Activated CD4-positive, alpha-beta T cell treated with anti-CD3 and anti-CD28 coated beads, Interleukin-2, Interleukin-6, amounts not matched to agents 100 ng/mL and 50 ng/mL, durations not matched to agents 16 hours and 8 hours (primary cell): ENCODE measurements at regions not wholly inside any gene's neighbourhood (a gene's known extent, or its start where the extent isn't known, plus 50 kb on each side); places are given as distances from the start of the nearest gene placed in this dataset.

ENCODE experiments used
- DNase-seq: peaks from one replicate; pipeline ENCODE4 v3.0.0-alpha.2; 2020

DNA sequence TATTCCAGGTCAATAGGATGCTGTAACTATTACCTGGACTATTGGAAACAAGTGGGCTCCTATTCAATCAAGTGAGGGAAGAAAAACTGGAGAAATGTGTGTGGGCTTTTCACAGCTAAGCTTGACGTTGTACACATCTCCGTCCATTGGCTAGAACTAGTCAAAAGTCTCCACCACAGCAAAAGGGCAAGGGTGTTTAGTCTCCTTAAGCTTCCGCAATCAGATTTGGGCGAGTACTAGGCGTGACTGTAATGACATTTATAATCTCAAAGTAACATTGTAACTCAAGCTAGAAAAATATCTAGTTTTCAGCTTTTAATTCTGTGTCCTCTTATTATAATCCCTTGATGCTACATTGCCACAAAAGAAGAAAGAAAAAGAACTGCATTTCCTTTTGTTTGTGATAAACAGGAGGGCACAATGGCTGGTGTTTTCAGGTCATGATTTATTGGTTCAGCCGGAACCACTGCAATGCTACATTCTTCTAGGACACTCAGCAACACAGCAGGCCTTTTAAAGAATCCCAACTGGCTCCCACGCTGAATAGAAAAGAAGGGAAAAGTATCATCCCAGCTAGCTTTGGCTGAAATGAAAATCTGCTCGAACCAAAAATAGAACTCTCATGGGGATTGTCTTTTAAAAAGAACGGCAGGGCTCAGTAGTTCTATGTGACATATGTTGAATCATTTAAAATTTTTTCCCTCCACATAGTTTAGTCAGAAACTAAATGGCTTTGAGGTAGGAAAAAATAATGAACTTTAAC, 387.7 kb downstream of the BTBD3 start:
- DNase-seq, result no peak

DNA sequence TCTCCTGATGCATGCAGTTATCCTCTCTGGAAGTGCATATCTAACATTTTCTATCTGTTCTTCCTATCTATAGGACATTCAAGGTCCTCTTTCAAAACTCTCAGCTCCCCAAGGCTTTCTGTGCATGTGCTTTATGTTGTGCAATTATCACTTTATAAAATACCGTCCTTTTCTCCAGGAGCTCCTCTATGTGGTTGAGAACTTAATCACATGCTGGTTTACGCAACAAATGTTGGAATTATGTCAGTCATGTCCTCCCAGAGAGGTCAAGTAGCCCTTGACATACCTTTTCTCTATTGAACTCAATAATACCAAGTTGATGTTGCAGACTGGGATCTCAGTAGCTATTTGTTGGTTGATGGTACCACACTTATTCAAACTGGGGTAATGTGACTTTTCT, 388.4 kb downstream of the BTBD3 start:
- no peak for DNase-seq

DNA sequence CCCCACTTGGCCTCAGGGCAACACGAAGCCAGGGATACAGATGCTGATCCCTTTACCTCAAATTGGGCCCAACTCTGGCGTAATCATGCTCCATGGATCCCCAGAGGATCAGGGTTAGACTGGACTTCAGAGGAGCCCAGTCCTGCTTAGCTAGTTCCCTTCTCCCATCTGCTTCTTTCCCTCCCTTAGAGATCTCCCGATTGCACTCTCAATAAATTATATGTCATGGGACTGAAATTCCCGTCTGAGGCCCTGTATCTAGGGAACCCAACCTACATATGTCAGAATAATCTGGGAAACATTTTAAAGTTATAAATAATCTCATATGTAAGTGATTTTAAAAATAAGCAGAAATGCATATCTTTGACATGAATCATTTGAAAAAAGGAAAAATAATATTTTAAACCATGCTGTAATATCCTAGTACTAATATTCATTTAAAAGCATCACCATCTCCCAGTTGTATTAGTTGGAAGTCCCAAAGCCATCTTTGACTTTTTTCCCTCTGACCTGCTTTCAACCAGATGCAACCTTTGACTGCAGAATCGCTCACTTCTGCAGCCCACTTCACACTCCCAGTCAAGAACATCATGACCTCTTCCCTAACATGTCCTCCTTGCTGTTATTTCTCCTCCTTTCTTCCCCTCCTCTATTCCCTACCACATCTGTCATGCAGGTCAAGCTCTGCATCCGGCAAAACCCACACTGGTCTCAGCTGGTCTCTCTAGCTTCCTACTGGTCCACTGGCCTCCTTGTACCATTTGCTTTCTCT, 393.6 kb downstream of the BTBD3 start:
- DNase-seq, result no peak

DNA sequence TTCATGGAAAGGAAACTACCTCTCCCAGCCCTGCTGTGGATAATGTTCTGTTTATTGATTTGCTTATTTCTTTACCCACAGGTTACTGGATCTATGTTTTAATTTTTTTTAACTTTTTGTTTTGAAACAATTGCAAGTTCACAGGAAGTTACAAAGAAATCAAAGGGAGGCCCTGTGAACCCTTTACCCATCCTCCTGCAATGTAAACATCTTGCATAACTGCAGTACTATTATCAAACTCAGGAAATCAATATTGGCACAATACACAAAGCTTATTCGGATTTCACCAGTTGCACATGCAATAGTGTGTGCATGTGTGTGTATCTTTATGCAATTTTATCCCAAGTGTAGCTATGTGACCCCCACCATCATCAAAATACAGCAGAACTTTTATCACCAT, 398.0 kb downstream of the BTBD3 start:
- DNase-seq, result no peak

DNA sequence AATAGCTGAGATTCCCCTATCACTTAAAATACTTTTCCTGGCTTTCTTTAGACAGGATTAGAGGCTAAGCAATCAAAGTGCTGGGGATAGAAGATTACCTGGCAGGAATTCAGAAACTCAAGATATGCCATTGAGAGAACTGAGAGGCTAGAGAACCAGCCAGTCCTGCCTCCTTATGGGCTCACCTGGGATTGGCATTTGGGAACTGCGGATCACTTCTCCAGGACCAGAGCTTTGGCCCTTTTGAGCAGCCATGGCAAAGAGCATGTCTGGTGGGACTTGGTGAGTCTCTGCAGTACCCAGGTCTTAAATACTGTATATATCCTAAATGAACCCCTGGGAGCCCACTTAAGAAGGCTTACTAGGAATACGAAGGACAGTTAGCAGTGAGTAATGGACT, 399.1 kb downstream of the BTBD3 start:
- DNase-seq, result no peak

DNA sequence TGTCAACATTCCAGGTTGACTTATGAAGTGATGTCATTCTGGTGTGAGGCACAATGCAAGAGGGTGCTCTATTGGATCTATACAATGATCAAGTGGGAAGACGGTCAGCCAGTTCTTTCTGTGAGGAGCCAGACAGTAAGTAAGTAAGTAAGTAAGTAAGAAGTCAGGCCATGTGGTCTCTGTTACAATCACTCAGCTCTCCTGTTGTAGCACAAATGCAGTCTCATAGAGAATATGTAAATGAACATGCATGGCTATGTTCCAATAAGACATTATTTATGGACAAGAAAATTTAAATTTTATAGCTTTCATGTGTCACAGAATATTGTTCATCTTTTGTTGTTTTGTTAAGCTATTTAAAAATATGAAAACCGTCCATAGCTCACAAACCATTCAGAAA, 399.7 kb downstream of the BTBD3 start:
- DNase-seq, result no peak

DNA sequence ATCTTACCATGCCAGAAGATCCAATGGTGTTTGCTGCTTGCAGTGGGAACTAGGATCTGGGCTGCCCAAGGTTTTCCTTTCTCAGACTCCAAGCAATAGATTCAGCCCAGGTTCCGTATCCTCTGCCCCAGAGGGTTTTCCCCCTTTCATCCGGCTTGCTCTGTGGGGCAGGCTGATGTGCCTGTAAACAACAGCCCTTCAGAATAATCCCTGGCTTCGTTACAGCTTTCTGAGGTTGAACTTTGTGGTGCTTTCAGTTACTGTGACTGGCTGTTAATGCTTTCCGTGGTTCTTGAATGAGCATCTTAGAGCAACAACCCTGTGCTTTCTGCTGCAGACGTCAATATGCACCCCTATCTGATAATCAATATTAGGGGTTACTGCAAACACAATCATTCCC, 400.4 kb downstream of the BTBD3 start:
- DNase-seq, result no peak

DNA sequence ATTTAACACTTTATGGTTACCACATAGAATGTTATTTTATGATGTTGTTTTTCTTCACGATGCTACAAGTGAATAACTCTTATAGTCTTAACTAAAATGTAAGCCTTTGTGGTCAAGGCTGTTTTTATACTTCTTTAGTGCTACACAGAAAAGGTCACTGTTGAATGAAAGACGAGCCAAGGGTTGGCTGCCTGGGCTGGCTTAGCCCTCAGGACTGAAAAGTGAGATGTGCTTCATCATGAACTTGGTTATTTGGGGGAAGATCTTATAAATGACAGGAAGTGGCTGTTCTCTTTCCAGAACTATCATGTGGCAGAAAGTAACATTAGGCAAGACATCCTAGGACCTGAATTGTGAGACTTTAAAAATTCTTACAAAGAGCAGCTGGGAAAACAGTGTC, 404.0 kb downstream of the BTBD3 start:
- no peak for DNase-seq

DNA sequence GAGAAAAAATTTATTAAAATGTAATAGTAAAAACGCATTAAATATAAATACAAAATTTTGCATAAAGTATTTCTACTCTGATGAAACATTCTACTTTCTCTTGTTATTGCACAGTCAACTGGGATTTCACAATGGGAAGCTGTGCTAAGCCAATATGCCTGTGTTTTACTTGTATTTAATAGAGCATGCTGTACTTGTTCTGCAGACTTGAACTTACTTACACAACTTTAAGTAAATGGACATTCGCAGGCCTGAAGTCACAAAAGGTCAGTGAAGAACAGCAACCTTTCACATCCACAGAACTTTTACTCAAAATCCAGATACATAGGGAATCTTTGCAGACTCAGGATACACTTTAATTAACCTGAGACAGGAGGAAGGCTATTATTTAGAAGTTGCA, 409.5 kb downstream of the BTBD3 start:
- no peak for DNase-seq

DNA sequence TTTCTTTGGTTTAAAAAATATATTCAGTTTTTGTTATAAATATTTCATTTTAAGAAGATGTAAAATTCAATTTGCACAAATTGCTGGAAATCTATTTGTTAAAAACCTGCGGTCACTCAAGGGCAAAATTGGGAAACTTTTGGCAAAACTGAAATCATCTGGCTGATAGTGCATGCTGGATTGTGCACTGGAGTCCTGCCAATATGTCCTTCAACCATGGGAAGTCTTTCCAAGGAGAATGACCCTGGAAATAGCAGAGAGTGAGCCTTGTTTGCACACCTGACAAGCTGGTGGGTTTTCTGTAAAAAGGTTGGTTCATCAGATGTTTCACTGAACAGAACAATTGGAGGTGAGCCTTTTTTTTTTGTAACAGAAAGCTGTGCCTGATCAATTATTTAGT, 413.5 kb downstream of the BTBD3 start:
- no peak for DNase-seq

DNA sequence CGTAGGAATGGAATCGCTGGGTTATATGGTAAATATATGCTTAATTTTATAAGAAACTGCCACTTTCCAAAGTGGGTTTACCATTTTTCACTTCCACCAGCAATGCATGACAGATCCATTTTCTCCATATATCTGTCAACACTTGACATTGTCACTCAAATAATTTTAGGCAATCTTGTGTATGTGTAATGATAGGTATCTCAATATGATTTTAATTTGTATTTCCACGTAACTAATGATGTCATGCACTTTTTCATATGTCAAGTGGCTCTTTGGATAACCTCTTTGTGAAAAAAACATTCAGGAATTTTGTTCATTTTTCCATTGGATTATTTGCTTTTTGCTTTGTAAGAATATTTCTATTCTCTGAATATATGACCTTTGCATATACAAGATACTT, 419.9 kb downstream of the BTBD3 start:
- no peak for DNase-seq

DNA sequence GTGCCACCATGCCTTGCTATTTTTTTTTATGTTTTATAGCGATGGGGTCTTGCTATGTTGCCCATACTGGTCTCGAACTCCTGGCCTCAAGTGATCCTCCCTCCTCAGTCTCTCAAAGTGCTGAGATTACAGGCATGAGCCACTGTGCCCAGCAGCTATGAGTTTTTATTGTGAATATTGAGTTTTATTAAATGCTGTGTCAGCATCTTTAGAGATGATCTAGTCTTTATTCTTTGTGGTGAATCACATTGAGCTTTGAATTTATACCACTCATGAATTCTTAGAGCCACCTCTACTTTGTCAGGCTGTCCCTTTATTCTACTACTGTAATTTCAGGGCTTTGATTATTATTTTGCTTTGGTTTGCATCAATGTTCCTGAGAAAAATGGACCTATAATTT, 428.3 kb downstream of the BTBD3 start:
- no peak for DNase-seq

DNA sequence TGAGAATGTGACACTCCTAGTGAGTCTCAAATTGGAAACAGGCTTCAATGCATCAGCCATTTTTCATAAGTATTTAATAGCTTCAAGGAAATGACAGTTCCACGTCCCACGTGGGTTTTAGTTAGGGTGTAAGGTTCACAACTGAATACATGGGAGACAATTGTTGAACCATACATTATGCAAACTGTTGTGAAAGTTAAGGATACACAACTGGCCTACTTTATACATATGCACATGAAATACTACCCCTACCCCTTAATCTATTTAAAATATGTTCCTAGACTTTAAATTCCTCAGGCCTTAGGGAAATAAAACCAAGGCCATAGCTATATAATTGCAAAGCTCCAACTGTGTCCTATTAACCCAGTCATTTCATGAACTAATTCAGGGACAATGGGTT, 436.1 kb downstream of the BTBD3 start:
- DNase-seq, result no peak

DNA sequence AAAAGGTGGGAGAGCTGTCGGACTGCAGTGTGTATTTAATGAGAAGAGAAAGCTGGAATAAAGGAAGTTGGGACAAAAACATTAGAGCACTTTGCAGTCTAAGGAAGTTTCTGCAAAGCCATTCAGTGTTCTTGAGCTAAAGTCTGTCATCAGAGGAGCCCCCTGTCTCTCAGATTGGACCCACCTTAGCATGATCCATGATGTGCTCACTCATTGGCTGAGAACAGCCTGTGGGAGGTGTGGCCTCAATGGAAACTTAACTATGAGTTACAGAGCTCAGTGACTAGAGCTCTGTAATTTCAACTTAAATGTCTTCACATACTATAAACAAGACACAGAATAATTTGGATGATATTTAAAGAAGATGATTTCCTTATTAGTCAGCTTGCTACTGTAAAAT, 437.0 kb downstream of the BTBD3 start:
- DNase-seq, result no peak

DNA sequence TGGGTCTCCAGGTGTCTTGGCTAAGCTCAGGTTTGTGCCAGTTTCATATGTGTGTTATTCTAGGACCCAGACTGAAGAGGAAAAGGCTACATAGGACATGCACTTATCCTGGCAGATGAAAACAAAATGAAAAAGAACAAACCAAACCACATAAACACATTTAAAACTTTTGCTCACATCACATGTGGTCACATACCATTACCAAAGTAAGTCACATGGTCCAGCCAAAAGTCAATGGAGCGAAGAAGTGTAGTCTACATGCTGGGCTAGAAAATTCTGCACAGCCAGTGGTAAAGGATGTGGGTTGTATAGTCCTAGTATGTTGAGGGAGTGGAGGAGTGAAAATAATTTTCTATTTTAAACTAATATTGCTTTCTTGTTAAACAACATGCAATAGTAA, 437.5 kb downstream of the BTBD3 start:
- DNase-seq, result no peak

DNA sequence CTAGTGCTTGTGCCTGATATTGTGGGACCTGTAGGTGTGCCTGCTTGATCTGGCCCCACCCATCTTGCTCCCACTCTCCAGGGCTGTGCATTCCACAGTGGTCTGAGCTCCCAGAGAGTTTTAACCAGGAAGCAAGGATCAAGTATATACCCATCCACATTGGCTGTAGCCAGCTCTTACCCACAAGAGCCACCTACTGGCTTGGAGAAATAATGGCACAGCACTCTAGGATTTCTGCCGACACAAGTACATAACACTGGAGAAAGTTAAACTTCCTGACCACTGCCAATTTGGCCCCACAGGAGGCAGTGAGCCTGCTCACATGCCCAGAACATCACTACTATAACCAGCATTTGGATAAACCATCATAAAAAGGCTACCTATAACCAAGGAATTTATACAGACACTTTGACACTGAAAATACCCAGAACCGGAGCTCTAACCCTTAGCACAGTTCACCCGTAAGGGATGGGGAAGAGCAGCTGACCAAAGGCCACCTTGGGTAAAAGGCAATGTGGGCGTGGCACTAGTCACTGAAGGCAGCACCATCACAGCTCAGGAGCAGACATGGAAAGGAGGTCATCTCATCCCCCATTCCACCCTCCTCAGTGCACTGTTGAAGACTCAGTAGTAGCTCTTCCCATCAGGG, 440.4 kb downstream of the BTBD3 start:
- DNase-seq, result no peak

DNA sequence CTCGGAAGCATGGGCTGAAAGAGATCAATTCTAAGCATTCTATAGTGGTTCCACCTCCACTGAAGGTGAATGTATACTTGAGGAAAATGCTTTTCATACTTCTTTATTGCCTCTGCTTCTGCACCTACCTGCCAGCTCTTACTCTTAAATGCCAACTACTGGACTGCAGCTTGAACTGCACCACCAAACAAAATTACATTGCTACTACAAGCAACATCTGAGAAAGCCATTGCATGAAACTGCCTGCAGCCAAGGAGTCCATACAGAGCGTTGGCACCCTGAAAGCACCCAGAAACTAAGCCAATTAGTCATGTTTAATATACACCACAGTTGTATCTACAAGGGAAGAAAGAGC, 440.9 kb downstream of the BTBD3 start:
- no peak for DNase-seq

DNA sequence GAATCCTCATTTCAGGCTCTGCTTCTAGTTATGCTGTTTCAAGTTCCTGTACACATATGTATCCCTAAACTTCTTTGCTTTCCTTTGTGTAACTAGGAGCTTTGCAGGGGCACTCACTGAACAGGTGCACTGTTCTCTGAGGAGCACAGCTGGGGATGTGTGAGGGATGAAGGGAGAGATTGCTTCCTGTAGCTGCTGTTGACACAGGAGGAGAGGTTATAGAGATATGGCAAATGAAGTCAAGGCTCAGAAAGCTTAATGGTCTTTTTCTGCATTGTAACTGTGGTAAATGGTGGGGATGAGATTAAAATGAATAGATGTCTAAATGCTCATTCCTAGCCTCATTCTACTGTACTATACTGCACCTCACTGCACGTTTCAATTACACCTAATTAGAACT, 454.3 kb downstream of the BTBD3 start:
- no peak for DNase-seq

DNA sequence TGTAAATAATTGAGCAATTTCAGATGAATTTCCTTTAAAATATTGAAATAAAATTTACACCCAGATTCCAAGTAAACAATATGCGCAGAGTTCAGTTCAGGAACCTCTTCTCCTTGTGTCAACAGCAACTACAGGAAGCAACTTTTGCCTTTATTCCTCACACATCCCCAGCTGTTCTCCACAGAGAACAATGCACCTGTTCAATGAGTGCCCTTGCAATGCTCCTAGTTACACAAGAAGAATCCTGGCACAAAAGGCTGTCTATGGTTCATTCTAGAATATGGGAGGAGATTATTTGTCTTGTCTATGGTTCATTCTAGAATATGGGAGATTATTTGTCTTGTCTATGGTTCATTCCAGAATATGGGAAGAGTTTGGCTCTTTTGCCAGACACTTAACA, 454.9 kb downstream of the BTBD3 start:
- DNase-seq, result no peak

DNA sequence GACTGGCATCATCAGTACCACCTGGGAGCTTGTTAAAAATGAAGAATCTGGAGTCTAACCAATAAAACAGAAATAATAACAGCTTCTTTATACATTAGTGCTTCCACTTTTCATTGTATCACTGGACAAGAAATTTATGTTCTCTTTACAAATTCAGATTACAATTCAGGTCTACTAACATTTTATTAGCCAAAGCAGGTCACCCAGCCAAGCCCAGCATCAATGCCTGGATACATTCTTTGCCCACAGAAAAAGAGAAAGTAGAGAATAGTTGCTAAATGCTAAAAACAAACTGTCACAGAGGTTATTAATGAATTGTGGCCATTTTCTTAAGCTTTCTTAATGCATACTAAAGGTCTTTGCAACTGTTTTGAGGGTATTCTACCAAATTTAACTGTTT, 458.3 kb downstream of the BTBD3 start:
- no peak for DNase-seq

DNA sequence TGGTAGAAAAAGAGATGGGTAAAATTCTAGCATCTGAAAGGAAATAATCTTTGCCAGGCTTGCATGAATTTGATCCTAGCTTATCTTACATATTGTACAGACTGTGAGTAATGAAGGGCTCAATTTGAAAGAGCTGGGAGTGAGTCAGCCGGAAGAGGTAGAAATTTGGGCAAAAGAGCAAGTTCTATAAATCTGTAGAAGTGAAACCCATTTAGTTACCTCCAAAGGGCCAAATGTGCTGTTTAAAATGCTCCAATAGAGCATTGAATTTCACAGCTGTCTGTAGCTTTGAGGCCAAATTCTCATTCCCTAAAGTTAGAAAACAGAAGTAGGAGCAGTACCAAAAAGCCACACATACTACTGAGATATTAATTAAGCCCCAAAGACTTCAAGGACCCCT, 466.1 kb downstream of the BTBD3 start:
- no peak for DNase-seq

DNA sequence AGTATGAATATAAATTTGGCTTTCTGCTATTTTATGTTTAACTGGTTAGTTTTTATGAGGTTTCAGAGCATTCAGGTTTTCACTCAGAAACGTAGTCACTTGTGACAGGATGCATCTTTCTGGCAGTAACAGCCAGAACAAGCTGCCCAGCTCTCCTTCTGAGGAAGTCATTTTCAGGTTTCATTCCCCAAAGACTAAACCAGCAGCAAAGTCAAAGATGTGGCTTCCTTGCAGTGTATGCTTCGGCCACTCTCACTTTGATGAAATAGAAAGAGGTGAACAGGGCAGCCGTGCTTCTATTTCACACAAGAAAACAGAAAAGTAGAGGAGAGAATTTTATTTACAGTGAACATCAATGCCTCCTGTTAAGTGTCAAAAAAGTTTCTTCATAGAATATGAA, 469.1 kb downstream of the BTBD3 start:
- no peak for DNase-seq

DNA sequence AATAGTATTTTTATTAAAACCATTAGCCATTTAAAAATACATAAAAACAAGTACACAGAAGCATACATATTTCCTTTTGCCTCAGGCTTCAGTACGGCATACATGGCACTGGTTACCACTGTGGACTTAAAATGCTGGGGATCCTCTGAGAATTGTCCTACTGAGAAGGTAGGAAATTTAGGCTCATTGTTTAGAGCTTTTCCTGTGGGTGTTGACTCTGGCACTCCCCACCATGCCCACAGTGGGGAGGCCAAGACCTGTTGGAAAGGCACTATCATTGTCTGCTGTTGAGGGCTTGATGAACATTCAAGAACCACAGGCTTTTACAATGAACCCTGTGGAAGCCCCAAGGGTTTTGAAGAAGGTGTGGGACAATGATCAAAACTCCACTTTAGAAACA, 473.4 kb downstream of the BTBD3 start:
- DNase-seq, result no peak

DNA sequence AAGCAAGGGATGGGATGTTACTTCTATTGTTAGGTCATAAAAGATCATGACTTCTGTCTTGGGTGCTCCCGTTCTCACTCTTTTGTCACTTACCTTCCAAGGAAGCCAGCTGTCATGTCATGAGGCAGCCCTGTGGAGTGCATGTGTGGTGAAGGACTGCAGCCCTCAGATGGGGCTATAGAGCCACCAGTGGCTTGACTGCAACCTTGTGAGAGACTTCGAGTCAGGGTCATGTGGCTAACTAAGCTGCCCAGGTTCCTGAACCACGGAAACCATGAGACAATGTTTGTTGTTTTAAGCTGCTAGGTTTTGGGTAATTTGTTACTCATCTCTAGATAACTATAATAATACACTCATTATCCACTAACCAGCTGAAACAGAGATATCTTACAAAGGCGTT, 477.1 kb downstream of the BTBD3 start:
- DNase-seq, result no peak
